ENCODE measurements at regions not wholly inside any gene's neighbourhood (a gene's known extent, or its start where the extent isn't known, plus 50 kb on each side); places are given as distances from the start of the nearest gene placed in this dataset.
"Not testable (repeated sequence)": the region's sequence is repeated elsewhere in the genome, so short reads cannot be mapped to it uniquely, and the experiment has no call there.

DNA sequence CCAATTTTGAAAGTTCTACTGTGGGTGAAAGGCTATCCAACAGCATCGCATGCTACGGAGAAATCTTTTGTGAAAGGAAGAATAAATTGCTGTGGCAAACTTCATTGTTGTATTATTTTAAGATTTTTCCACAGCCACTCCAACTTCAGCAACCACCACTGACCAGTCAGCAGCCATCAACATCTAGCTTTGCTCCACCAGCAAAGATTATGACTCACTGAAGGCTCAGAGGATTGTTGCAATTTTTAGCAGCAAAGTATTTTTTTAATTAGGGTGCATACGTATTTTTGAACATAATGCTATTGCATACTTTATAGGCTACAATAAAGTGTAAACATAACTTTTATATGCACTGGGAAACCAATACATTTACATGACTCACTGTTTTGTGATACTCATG, 493.5 kb downstream of the TFAP2A start:
- no peak for DNase-seq

DNA sequence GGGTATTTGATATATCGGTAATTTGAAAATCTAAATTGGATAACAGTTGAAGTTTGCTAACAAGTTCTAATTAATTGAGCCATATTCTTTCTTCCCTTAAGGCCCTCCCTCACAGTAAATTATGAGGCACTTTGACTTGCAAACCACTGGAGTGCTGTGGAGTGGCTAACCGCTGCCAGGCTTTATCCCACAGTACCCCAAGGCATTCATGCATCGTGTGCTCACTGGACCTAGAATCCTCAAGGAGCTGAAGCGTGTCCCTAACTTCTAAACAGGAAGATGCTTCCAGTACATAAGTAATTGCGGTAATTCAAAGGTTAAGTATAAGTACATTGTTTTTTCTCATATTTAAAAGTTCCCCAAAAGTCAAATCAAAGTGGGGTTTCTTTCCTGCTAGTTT, 499.9 kb downstream of the TFAP2A start:
- DNase-seq: no peak

DNA sequence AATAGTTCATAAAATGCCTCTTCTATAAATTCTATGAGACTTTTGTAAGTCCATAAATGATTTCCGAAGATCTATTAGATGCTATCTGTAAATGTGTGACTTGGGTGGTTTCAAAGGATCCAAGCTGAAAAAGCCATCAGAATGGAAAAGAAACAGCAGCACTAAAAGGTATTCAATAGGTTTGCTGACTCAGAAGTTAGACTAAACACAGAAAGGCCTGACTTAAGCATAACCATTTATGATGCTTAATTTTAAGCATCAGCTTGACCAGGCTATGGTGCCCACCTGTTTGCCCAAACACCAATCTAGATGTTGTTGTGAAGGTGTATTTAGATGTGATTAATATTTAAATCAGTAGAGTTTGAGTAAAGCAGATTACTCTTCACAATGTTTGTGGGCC, 513.5 kb downstream of the TFAP2A start:
- no peak for DNase-seq

- no peak for DNase-seq
These were observed 518.1 kb downstream of the TFAP2A start for GRCh38 chr6:9896806-9897205.

- DNase-seq: no peak
These were observed 524.0 kb downstream of the TFAP2A start for GRCh38 chr6:9890893-9891292.

DNA sequence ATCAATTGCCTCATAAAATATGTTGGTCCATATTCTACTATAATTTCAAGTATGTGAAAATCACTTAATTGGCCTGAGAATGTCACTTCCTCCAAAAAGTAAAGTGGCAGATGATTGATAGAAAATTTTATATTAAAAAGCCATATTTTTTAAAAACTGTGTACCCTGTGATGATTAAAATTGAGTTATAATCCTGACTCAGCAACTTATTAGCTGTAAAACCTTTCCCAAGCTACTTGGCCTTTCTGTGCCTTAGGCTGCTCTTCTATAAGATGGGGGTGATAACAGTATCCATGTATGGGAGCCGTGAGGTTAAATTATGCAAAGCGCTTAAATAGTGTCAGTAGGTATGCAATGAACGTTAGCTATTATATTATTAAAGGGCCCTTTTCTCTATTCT, 524.4 kb downstream of the TFAP2A start:
- no peak for DNase-seq

- no peak for DNase-seq
These were observed 536.3 kb downstream of the TFAP2A start for GRCh38 chr6:9878535-9878934.

DNA sequence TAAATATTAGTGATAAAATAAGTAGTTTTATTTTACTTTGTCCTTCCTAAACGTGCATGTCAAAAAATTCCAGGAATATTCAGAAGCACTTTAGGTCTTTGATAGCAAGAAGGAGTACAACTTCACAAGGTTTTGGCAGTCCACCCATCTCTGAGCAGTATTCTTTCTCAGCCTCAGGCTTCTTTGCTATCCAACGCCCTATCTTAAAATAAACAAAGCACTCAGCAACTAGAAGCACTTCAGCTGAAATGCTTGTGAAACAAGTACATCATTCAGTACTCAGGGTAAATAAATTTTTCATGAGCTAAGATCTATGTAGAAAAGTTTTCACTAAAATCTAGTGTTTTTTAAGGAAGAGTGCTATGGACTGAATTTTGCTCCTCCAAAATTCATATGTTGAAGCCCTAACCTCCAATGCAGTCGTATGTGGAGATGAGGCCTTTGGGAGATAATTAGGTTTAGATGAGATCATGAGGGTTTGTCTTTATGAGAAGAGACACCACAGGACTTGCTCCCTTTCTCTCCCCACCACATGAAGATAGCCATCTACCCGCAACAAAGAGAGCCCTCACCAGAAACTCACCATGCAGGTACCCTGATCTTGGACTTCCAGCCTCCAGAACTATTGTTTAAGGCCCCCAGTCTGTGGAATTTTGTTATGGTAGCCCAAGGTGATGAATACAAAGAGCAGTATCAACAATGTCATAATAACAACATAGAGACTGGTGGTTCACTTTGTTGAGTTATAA, 539.1 kb downstream of the TFAP2A start:
- no peak for DNase-seq

- no peak for DNase-seq
These were observed 552.2 kb downstream of the TFAP2A start for GRCh38 chr6:9862603-9863167.

GRCh38 chr6:9851541-9852380, 563.1 kb downstream of the TFAP2A start:
- DNase-seq: no peak

DNA sequence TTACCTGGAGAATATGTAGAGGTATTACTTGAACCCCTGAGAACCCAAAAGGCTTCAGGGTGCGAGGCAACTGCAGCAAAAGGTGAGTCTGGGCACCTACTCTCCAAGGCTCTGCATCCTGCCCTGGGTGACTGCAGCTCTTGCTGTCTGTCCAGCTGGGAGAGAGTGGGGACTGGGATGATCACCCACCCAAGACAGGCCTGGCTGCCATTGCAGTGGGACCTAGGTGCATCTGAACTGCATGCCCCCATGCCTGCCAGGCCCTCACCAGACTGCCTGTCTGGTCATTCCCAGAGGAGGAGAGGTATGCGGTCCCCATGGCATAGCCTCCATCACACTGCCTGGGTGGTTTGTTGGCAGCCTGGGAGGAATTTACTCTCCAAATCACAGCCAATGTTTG, 563.9 kb downstream of the TFAP2A start:
- no peak for DNase-seq

DNA sequence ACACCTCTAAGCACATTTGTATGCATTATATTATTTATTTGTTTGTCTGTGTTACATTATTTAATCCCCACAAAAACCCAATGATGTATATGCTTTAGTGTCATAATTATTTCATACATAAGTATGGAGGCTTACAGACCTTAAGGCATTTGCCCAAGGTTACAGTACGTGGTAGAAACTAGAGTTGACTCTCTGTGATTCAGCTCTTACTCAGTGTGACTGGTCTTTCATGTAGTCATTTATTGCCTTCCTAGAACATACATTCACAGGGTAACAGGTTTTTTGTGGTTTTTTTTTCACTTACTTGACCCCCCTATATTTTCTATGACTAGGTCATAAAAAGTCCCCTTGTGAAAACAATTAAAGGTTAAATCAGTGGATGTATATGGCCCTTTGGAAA, 566.8 kb downstream of the TFAP2A start:
- no peak for DNase-seq

DNA sequence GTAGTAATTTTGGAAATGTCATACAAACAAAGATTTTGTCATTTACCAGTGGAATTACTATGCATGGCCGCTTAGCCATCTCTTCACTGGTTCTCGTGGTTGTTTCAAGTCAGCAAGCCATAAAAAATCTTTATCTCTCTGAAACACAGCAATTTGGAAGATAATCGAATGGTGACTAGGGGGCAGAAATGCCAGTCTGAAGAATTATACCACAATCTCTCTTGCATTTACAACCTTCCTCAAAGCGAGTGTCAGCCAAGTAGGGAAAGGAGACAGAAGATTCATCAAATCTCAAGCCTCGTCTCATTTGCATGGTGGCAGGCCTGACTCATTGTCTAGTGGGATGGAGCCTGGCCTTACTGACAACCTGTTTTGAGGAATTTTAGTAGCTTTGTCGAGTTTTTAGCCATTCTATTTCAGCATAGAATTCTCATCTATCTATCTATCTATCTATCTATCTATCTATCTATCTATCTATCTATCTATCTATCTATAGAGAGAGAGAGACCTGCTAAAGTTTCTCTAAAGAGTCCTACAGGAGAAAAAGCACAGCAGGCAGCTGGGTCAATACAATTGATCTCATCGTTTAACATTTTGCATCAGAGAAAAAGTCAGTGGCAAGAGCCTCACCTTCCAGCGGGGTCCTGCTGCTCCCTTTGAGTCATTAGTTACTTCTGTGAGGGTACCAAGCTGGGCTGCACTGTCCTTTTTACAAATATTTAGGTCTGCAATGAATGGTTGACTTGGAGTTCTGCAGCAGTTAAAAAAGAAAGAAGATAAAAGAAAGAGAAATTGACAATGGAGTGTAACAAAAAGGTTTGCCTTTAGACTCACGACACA, 572.8 kb downstream of the TFAP2A start:
- no peak for DNase-seq

GRCh38 chr6:9834233-9834632, 580.6 kb downstream of the TFAP2A start:
- no peak for DNase-seq

- no peak for DNase-seq
These were observed 583.1 kb downstream of the TFAP2A start for GRCh38 chr6:9831783-9832182.

DNA sequence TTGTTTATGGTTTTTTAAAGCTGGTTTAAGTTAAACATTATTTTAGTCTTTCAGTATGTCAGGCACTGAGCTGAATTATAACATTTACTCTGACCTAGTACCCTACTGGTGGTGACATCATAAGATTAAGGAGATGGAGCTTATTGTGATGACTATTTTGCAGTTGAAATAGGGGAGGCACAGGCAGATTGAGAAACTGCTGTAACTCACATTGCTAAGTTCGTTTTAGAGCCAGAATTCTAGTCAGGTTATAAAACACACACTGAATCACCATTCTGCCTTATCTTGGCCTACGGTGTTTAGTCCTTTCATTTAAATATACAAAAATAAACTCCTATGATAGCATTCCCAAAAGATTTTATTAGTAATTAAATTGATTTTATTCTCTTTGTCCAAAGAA, 584.1 kb downstream of the TFAP2A start:
- no peak for DNase-seq

GRCh38 chr6:9825526-9825925, 589.3 kb downstream of the TFAP2A start:
- no peak for DNase-seq

DNA sequence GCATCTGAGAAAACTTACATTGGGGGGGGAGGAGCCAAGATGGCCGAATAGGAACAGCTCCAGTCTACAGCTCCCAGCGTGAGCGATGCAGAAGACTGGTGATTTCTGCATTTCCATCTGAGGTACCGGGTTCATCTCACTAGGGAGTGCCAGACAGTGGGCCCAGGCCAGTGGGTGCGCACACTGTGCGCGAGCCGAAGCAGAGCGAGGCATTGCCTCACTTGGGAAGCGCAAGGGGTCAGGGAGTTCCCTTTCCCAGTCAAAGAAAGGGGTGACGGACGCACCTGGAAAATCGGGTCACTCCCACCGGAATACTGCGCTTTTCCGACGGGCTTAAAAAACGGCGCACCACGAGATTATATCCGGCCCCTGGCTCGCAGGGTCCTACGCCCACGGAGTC, 604.1 kb downstream of the TFAP2A start:
- DNase-seq: not testable (repeated sequence)

- DNase-seq: no peak
These were observed 604.6 kb downstream of the TFAP2A start for GRCh38 chr6:9810286-9810685.

DNA sequence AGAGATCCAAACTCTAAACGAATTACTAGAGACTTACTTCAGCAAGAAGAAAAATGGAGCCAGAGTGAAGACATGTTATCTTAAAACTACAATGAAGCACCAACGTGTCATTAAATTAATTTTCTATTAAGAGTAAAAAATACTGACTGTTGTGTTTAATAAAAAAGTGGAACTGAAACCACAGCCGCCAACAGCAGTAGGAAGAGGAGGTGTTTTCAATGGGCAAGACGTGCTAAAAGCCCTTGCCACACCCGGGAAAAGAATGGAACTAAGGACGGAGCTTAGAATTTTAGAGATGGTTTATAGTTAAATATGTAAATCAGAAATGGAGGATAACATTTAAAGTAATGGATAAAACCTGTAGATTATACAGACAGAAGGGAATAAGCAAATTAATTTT, 608.7 kb downstream of the TFAP2A start:
- no peak for DNase-seq

GRCh38 chr6:9801249-9801754, 613.6 kb downstream of the TFAP2A start:
- DNase-seq: no peak

- DNase-seq: no peak
These were observed 615.3 kb downstream of the TFAP2A start for GRCh38 chr6:9799582-9799981.

DNA sequence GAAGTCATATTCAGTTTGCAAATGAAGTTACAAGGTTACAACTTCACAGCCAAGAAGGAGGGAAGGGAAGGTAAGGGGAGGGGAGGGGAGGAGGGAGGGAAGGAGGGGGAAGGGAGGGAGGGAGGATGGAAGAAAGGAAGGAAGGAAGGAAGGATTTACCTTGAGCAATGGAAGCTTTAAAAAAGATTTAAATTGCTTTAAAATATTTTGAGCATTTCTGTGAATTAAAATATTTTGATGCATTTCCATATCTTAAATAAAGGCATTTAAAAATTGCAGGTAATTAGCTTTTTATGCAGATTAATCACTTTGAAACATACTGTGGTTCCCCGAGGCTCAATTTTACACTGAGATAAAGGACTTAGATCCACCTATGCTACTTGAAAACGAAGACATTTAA, 618.0 kb downstream of the TFAP2A start:
- no peak for DNase-seq
